H9 (cell line): ENCODE measurements at regions not wholly inside any gene's neighbourhood (a gene's known extent, or its start where the extent isn't known, plus 50 kb on each side); places are given as distances from the start of the nearest gene placed in this dataset.

ENCODE experiments used
- DNase-seq: peaks from one replicate; pipeline ENCODE4 v3.0.0-alpha.2; 2017
- H2AFZ ChIP-seq: one replicate; pipeline ENCODE4 v1.6.1; 2013; ENCODE audit warnings: mild to moderate bottlenecking, low read length, control low read depth, moderate library complexity
- H2AK5ac ChIP-seq: 2 replicates; pipeline ENCODE4 v1.6.1; 2013; ENCODE audit warnings: low read length, control low read depth, mixed read lengths; ENCODE audit not compliant: insufficient read length
- H2BK120ac ChIP-seq: one replicate; pipeline ENCODE4 v1.6.1; 2013; ENCODE audit warnings: low read depth, mild to moderate bottlenecking, low read length, control low read depth, inconsistent platforms; ENCODE audit not compliant: poor library complexity, severe bottlenecking
- H2BK12ac ChIP-seq: 2 replicates; pipeline ENCODE4 v1.6.1; 2013; ENCODE audit warnings: low read length, control low read depth, mixed read lengths, low read depth; ENCODE audit not compliant: insufficient read length
- H2BK15ac ChIP-seq: 2 replicates; pipeline ENCODE4 v1.6.1; 2013; ENCODE audit warnings: low read depth, low read length, control low read depth
- H2BK20ac ChIP-seq: one replicate; pipeline ENCODE4 v1.6.1; 2013; ENCODE audit warnings: low read depth, mild to moderate bottlenecking, low read length, control low read depth, inconsistent platforms; ENCODE audit not compliant: poor library complexity, severe bottlenecking
- H2BK5ac ChIP-seq: 2 replicates; pipeline ENCODE4 v1.6.1; 2013; ENCODE audit warnings: low read length, control low read depth, mixed read lengths; ENCODE audit not compliant: insufficient read length
- H3K14ac ChIP-seq: 2 replicates; pipeline ENCODE4 v1.6.1; 2013; ENCODE audit warnings: low read length, control low read depth; ENCODE audit not compliant: insufficient read depth
- H3K18ac ChIP-seq: 2 replicates; pipeline ENCODE4 v1.6.1; 2013; ENCODE audit warnings: low read depth, mild to moderate bottlenecking, mixed read lengths, low read length, control low read depth; ENCODE audit not compliant: insufficient read length
- H3K23ac ChIP-seq: 2 replicates; pipeline ENCODE4 v1.6.1; 2013; ENCODE audit warnings: low read length, control low read depth, mixed read lengths, low read depth; ENCODE audit not compliant: insufficient read length
- H3K23me2 ChIP-seq: 2 replicates; pipeline ENCODE4 v1.6.1; 2013; ENCODE audit warnings: low read depth, mild to moderate bottlenecking, mixed read lengths, low read length, control low read depth; ENCODE audit not compliant: insufficient read length, poor library complexity, severe bottlenecking
- H3K27ac ChIP-seq: 2 replicates; pipeline ENCODE4 v1.5.1; 2013; ENCODE audit warnings: low read length, control low read depth, mixed read lengths, low read depth; ENCODE audit not compliant: insufficient read length
- H3K27me3 ChIP-seq: 2 replicates; pipeline ENCODE4 v1.6.1; 2013; ENCODE audit warnings: low read length, control low read depth, inconsistent platforms; ENCODE audit not compliant: insufficient read depth
- H3K4ac ChIP-seq: 2 replicates; pipeline ENCODE4 v1.6.1; 2013; ENCODE audit warnings: low read depth, mild to moderate bottlenecking, control low read depth, inconsistent platforms, low read length, moderate library complexity
- H3K4me1 ChIP-seq: 2 replicates; pipeline ENCODE4 v1.6.1; 2013; ENCODE audit warnings: low read length, control low read depth, inconsistent platforms; ENCODE audit not compliant: insufficient read depth
- H3K4me2 ChIP-seq: 2 replicates; pipeline ENCODE4 v1.6.1; 2013; ENCODE audit warnings: low read length, control low read depth, mixed read lengths; ENCODE audit not compliant: insufficient read length, insufficient read depth
- H3K56ac ChIP-seq: 2 replicates; pipeline ENCODE4 v1.6.1; 2013; ENCODE audit warnings: low read depth, mild to moderate bottlenecking, mixed read lengths, low read length, control low read depth; ENCODE audit not compliant: insufficient read length
- H3K79me1 ChIP-seq: 2 replicates; pipeline ENCODE4 v1.6.1; 2013; ENCODE audit warnings: low read depth, mild to moderate bottlenecking, moderate library complexity, low read length, control low read depth, inconsistent platforms; ENCODE audit not compliant: insufficient read depth, poor library complexity, severe bottlenecking
- H3K79me2 ChIP-seq: 2 replicates; pipeline ENCODE4 v1.6.1; 2013; ENCODE audit warnings: low read length, control low read depth, inconsistent platforms; ENCODE audit not compliant: insufficient read depth
- H3K9ac ChIP-seq: 2 replicates; pipeline ENCODE4 v1.6.1; 2013; ENCODE audit warnings: low read length, control low read depth, mixed read lengths; ENCODE audit not compliant: insufficient read length; ENCODE audit errors: extremely low read depth
- H3K9me3 ChIP-seq: one replicate; pipeline ENCODE4 v1.6.1; 2013; ENCODE audit warnings: low read depth, low read length, inconsistent platforms; ENCODE audit not compliant: control insufficient read depth
- H3T11ph ChIP-seq: one replicate; pipeline ENCODE4 v1.6.1; 2013; ENCODE audit warnings: mild to moderate bottlenecking, low read length, control low read depth, inconsistent platforms
- H4K20me1 ChIP-seq: one replicate; pipeline ENCODE4 v1.6.1; 2013; ENCODE audit not compliant: control insufficient read depth, insufficient read length, insufficient read depth
- H4K5ac ChIP-seq: 2 replicates; pipeline ENCODE4 v1.6.1; 2013; ENCODE audit warnings: low read depth, mild to moderate bottlenecking, mixed read lengths, low read length, control low read depth; ENCODE audit not compliant: insufficient read length
- H4K8ac ChIP-seq: replicated peaks from 2 replicates; pipeline ENCODE4 v1.6.1; 2013; ENCODE audit warnings: low read length, control low read depth, mixed read lengths, low read depth; ENCODE audit not compliant: insufficient read length
- H4K91ac ChIP-seq: 2 replicates; pipeline ENCODE4 v1.6.1; 2013; ENCODE audit warnings: low read depth, mild to moderate bottlenecking, moderate library complexity, mixed read lengths, low read length, control low read depth; ENCODE audit not compliant: insufficient read length
- H3K27ac Mint-ChIP-seq, 3 experiments: 2 replicates in 2 of 3; 3 replicates in 1 of 3; pipeline ENCODE4 v1.8.0; 2020 to 2021; ENCODE audit warnings: mixed read lengths in 3 of 3, mild to moderate bottlenecking in 1 of 3, moderate library complexity in 1 of 3
- H3K27me3 Mint-ChIP-seq: 2 replicates; pipeline ENCODE4 v1.8.0; 2021; ENCODE audit warnings: low read depth, mild to moderate bottlenecking, moderate library complexity, mixed read lengths
- H3K36me3 Mint-ChIP-seq, 3 experiments: 2 replicates in 2 of 3; 3 replicates in 1 of 3; pipeline ENCODE4 v1.8.0; 2020 to 2021; ENCODE audit warnings: low read depth in 3 of 3, mixed read lengths in 3 of 3; ENCODE audit not compliant: insufficient read depth in 1 of 3
- H3K4me1 Mint-ChIP-seq, 2 experiments: 2 replicates each; pipeline ENCODE4 v1.8.0; 2020; ENCODE audit warnings: mixed read lengths in 2 of 2
- H3K4me3 Mint-ChIP-seq, 2 experiments: 2 replicates in 1 of 2; 3 replicates in 1 of 2; pipeline ENCODE4 v1.8.0; 2020 to 2021; ENCODE audit warnings: mild to moderate bottlenecking in 2 of 2, mixed read lengths in 2 of 2, moderate library complexity in 1 of 2
- H3K9me3 Mint-ChIP-seq, 2 experiments: 2 replicates in 1 of 2; 3 replicates in 1 of 2; pipeline ENCODE4 v1.8.0; 2020; ENCODE audit warnings: mild to moderate bottlenecking in 2 of 2, mixed read lengths in 2 of 2, moderate library complexity in 1 of 2
- CTCF ChIP-seq: fragments of 200-600 bp; sonication (generic); conservative IDR thresholded peaks from 3 replicates; pipeline ENCODE4 v1.8.0; 2021; ENCODE audit warnings: antibody characterized with exemption, mild to moderate bottlenecking
- WGBS: extraction: QIAGEN DNeasy Blood & Tissue Kit; methylation state at CpG from one replicate; pipeline ENCODE4 v1.1.7; 2013; ENCODE audit warnings: missing lambda C conversion rate, low lambda C conversion rate, mixed read lengths; ENCODE audit not compliant: insufficient read length; ENCODE audit errors: extremely low coverage; 5-methylcytosine and 5-hydroxymethylcytosine counted together

GRCh38 chr15:95027981-95028380 lies 796.6 kb downstream of the MCTP2 start:
- no peak for TF ChIP-seq CTCF
- Histone ChIP-seq H3K27me3 (no peaks in the 10 kb centered on the region), H3K18ac (no peak overlapping the region), H4K20me1 (no peaks in the 10 kb centered on the region), H3K4me1 (no peaks in the 10 kb centered on the region), H3K23me2 (no peaks in the 10 kb centered on the region), H4K8ac (no peak overlapping the region), H2BK15ac (no peak overlapping the region), H3K9ac (no peak overlapping the region), H2BK12ac (no peak overlapping the region), H3K79me1 (no peaks in the 10 kb centered on the region), H3K4ac (no peak overlapping the region), H4K5ac (no peak overlapping the region), H4K91ac (no peak overlapping the region), H2BK20ac (no peak overlapping the region), H2BK120ac (no peak overlapping the region), H3K79me2 (no peaks in the 10 kb centered on the region), H2BK5ac (no peak overlapping the region), H3K14ac (no peak overlapping the region), H3K4me2 (no peak overlapping the region), H2AK5ac (no peak overlapping the region), H3K56ac (no peak overlapping the region), H3T11ph (no peak overlapping the region), H3K27ac (no peak overlapping the region), H2AFZ (no peak overlapping the region), H3K9me3 (no peaks in the 10 kb centered on the region), H3K23ac (no peak overlapping the region)
- no peaks in the 10 kb centered on the region; the same call in 1 of the 2 replicates for H3K27me3 Mint-ChIP-seq
- WGBS = no CpG with 5 or more reads among the region's 3 CpGs
- no peak for DNase-seq
- no peaks in the 10 kb centered on the region; a peak in 1 of 4 replicates for H3K4me1 Mint-ChIP-seq
- H3K4me3 Mint-ChIP-seq = no peak overlapping the region
- H3K27ac Mint-ChIP-seq = no peak overlapping the region; a peak in 1 of 7 replicates
- H3K9me3 Mint-ChIP-seq = peaks cover 0 to 2% of the 10 kb centered on the region in 2 experiments; a peak in 3 of 5 replicates
- peaks cover 0 to 3% (median 0%) of the 10 kb centered on the region in 3 experiments; a peak in 1 of 7 replicates for H3K36me3 Mint-ChIP-seq
